ENCODE measurements at regions not wholly inside any gene's neighbourhood (a gene's known extent, or its start where the extent isn't known, plus 50 kb on each side); places are given as distances from the start of the nearest gene placed in this dataset.

GRCh38 chr3:35562141-35562540, 77.2 kb upstream of the ARPP21 start:
- TF ChIP-seq CTCF (IDR thresholded peaks at IDR 0.05 in 8 of 11, conservative IDR thresholded peaks at IDR 0.05 in 3 of 11) (no peak), POLR2AphosphoS5 (IDR thresholded peaks at IDR 0.05) (no peak), POLR2A (IDR thresholded peaks at IDR 0.05) (no peak)

All from spleen (tissue), 7 donors.